ENCODE measurements at regions not wholly inside any gene's neighbourhood (a gene's known extent, or its start where the extent isn't known, plus 50 kb on each side); places are given as distances from the start of the nearest gene placed in this dataset.

DNA sequence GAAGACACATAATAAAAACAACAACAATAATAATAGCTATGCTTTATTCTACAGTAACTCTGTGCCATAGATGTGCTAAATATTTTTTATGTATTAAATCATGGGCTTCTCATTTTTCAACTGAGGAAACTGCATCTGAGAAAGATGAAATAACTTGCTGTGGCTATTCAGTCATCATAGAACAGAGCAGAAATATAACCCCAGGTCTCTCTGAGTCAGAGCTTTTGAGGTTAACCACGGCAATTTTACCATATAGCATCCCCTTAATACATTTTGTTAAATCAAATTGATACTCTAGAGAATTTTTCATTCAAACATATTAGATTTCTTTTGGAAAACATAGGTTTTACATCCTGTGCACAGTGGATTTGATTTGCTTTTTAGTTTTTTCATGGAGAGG is 586.6 kb upstream of the KLHL29 start:
- TF ChIP-seq, protein P1, sequence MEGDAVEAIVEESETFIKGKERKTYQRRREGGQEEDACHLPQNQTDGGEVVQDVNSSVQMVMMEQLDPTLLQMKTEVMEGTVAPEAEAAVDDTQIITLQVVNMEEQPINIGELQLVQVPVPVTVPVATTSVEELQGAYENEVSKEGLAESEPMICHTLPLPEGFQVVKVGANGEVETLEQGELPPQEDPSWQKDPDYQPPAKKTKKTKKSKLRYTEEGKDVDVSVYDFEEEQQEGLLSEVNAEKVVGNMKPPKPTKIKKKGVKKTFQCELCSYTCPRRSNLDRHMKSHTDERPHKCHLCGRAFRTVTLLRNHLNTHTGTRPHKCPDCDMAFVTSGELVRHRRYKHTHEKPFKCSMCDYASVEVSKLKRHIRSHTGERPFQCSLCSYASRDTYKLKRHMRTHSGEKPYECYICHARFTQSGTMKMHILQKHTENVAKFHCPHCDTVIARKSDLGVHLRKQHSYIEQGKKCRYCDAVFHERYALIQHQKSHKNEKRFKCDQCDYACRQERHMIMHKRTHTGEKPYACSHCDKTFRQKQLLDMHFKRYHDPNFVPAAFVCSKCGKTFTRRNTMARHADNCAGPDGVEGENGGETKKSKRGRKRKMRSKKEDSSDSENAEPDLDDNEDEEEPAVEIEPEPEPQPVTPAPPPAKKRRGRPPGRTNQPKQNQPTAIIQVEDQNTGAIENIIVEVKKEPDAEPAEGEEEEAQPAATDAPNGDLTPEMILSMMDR (IDR thresholded peaks at IDR 0.05) = no peak
- H3K27me3 ChIP-seq = no peaks in the 10 kb centered on the region
- DNase-seq = no peak
- H3K9me3 ChIP-seq = no peaks in the 10 kb centered on the region
- H3K27ac ChIP-seq = no peak overlapping the region
- no peak overlapping the region for H3K4me3 ChIP-seq
- no peaks in the 10 kb centered on the region for H3K4me1 ChIP-seq
- no peaks in the 10 kb centered on the region for H3K36me3 ChIP-seq
- no peak overlapping the region for H3K9ac ChIP-seq (ENCODE audit: low read depth in 2 of 2, low read length in 2 of 2)
- intact Hi-C loops (cut with DNase I) = no loop called here

DNA sequence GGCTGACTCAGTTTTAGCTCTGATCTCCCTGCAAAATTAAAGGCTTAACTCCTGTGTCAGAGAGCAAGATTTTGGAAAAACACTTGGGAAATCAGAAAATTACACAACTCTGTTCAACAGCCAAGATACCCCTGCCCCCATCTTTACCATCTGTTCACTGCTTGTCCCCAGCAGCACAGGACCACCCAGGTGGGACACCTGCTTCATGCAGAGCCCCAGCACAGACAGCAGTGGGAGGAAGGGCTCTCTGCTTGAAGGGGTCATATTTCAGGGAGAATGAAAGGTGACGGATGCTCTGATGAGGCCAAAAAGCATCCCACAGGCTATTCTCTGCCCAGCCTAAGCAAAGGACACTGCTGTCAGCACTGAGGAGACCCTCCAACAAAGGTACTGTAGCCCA is 584.6 kb upstream of the KLHL29 start:
- H3K9me3 ChIP-seq = no peaks in the 10 kb centered on the region
- intact Hi-C loops (cut with DNase I) = no loop called here
- H3K4me3 ChIP-seq = no peak overlapping the region
- no peak overlapping the region for H3K27ac ChIP-seq
- H3K4me1 ChIP-seq = no peaks in the 10 kb centered on the region
- no peaks in the 10 kb centered on the region for H3K36me3 ChIP-seq
- H3K9ac ChIP-seq (ENCODE audit: low read depth in 2 of 2, low read length in 2 of 2) = no peak overlapping the region
- H3K27me3 ChIP-seq = no peaks in the 10 kb centered on the region
- TF ChIP-seq, protein P1 (IDR thresholded peaks at IDR 0.05) = no peak
- no peak for DNase-seq

DNA sequence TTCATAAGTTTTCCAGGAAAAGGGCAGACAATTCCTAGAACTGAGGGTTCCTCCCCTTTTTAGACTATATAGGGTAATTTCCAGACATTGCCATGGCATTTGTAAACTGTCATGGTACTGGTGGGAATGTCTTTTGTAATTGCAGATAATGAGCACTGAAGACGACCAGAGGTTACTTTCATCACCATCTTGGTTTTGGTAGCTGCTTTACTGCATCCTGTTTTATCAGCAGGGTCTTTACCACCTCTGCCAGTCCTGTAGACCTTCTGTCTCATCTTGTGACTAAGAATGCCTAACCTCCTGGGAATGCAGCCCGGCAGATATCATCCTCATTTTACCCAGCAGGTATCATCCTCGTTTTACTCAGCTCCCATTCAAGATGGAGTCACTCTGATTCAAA is 583.9 kb upstream of the KLHL29 start:
- TF ChIP-seq, protein P1 (IDR thresholded peaks at IDR 0.05) = no peak
- Histone ChIP-seq H3K4me3 (no peak overlapping the region), H3K9me3 (no peaks in the 10 kb centered on the region), H3K27ac (no peak overlapping the region), H3K27me3 (no peaks in the 10 kb centered on the region), H3K36me3 (no peaks in the 10 kb centered on the region), H3K4me1 (no peaks in the 10 kb centered on the region), H3K9ac (ENCODE audit: low read depth in 2 of 2, low read length in 2 of 2) (no peak overlapping the region)
- DNase-seq = no peak
- intact Hi-C loops (cut with DNase I) = no loop called here

DNA sequence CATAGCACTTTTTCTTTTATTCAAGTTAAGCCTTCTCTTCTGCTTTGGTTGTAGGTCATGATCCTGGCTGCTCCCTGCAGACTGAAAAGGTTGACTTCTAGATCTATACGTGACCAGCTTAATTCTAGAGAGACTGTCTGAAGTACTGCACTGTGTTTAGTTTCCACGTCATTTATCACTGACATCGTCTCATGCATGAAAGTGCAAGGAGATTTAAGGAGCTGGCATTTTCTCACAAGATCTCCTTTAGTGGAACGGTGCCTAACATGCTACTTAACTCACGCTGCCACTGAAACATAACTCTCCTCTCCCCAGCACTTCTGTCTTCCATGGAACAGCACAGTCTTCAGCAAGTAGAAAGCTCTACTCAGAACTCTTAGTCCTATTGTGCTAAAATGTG is 583.0 kb upstream of the KLHL29 start:
- TF ChIP-seq, protein P1 (IDR thresholded peaks at IDR 0.05) = no peak
- Histone ChIP-seq H3K27ac (no peak overlapping the region), H3K9ac (ENCODE audit: low read depth in 2 of 2, low read length in 2 of 2) (no peak overlapping the region), H3K9me3 (no peaks in the 10 kb centered on the region), H3K4me1 (no peaks in the 10 kb centered on the region), H3K4me3 (no peak overlapping the region), H3K27me3 (no peaks in the 10 kb centered on the region), H3K36me3 (no peaks in the 10 kb centered on the region)
- intact Hi-C loops (cut with DNase I) = no loop called here
- no peak for DNase-seq

DNA sequence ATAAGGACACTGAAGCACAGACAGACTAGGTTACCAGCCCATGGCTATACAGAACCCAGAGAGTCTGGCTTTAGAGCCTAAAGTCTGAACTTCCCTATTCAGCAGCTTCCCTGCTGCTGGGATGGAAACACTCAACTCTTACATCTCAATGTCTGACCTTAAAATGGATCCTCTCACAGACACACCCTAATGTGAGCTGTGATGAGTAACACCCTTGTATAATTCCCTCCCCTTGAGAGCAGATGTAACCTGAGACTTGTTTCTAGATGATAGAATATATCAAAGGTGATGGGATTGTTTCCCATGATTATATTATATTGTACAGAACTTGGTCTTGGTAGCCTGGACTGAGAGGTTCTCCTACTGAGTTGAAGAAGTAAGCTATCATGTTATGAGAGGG is 577.1 kb upstream of the KLHL29 start:
- DNase-seq = no peak
- Histone ChIP-seq H3K4me3 (no peak overlapping the region), H3K27ac (no peak overlapping the region), H3K27me3 (no peaks in the 10 kb centered on the region), H3K9ac (ENCODE audit: low read depth in 2 of 2, low read length in 2 of 2) (no peak overlapping the region), H3K36me3 (no peaks in the 10 kb centered on the region), H3K9me3 (no peaks in the 10 kb centered on the region), H3K4me1 (no peaks in the 10 kb centered on the region)
- intact Hi-C loops (cut with DNase I) = no loop called here
- TF ChIP-seq, protein P1 (IDR thresholded peaks at IDR 0.05) = no peak

DNA sequence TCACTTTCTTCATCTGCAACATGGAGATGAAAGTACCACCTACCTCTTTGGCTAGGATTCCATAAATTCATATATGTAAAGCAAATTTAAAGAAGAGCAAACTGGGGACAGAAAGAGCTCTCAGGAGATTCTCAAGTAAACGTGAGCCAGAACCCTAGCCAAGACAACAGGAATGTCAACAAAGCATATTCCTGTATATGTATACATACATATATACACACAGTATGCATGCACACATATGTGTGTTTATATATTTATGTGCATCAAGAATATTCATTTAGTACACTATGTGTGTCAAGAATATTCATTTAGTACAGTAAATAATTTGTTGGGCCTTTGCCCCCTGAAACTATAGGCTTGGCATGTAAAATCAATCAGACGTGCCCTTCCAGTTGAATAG is 574.4 kb upstream of the KLHL29 start:
- Histone ChIP-seq H3K27me3 (no peaks in the 10 kb centered on the region), H3K36me3 (no peaks in the 10 kb centered on the region), H3K27ac (no peak overlapping the region), H3K4me3 (no peak overlapping the region), H3K9ac (ENCODE audit: low read depth in 2 of 2, low read length in 2 of 2) (no peak overlapping the region), H3K9me3 (no peaks in the 10 kb centered on the region), H3K4me1 (no peaks in the 10 kb centered on the region)
- TF ChIP-seq, protein P1 (IDR thresholded peaks at IDR 0.05) = no peak
- DNase-seq = no peak
- intact Hi-C loops (cut with DNase I) = no loop called here

All from colonic mucosa (tissue), 4 donors.